ENCODE measurements at regions not wholly inside any gene's neighbourhood (a gene's known extent, or its start where the extent isn't known, plus 50 kb on each side); places are given as distances from the start of the nearest gene placed in this dataset.

GRCh38 chr2:219724628-219725027, 97.2 kb downstream of the SLC4A3 start:
- Histone ChIP-seq H3K4me1 (no peaks in the 10 kb centered on the region), H3K4me3 (no peak overlapping the region), H3K27ac (peak overlapping the region in 2 of 8 donors; percentile 9 to 36), H3K36me3 (no peaks in the 10 kb centered on the region), H3K27me3 (replicated peaks in 1 of 7) (peaks cover 0 to 27% (median 0%) of the 10 kb centered on the region in 7 donors), H3K9me3 (no peaks in the 10 kb centered on the region)
- 36 to 82% (median 67%) methylated on average over 1 of the region's 1 CpG for WGBS, 5 donors
- DNase-seq, result no peak
- intact Hi-C loops (cut with DNase I; ENCODE audit: low total_unique reads), result no loop called here
- peak in 1 of 3 donors; percentile 15 for TF ChIP-seq POLR2AphosphoS5 (IDR thresholded peaks at IDR 0.05)
- TF ChIP-seq POLR2A (IDR thresholded peaks at IDR 0.05), result no peak

GRCh38 chr2:219726916-219727315, 99.5 kb downstream of the SLC4A3 start:
- no peak for DNase-seq
- no peak overlapping the region for H3K27ac ChIP-seq
- H3K4me1 ChIP-seq, result no peaks in the 10 kb centered on the region
- WGBS, 5 donors, result 55 to 88% (median 72%) methylated on average over 2 of the region's 2 CpGs
- no peaks in the 10 kb centered on the region for H3K9me3 ChIP-seq
- intact Hi-C loops (cut with DNase I; ENCODE audit: low total_unique reads), result no loop called here
- TF ChIP-seq POLR2A (IDR thresholded peaks at IDR 0.05) (no peak), CTCF (IDR thresholded peaks at IDR 0.05 in 8 of 11, conservative IDR thresholded peaks at IDR 0.05 in 3 of 11) (no peak), POLR2AphosphoS5 (IDR thresholded peaks at IDR 0.05) (no peak)
- peaks cover 0 to 17% (median 0%) of the 10 kb centered on the region in 7 donors for H3K27me3 ChIP-seq (replicated peaks in 1 of 7)
- H3K36me3 ChIP-seq, result no peaks in the 10 kb centered on the region
- no peak overlapping the region for H3K4me3 ChIP-seq

DNA sequence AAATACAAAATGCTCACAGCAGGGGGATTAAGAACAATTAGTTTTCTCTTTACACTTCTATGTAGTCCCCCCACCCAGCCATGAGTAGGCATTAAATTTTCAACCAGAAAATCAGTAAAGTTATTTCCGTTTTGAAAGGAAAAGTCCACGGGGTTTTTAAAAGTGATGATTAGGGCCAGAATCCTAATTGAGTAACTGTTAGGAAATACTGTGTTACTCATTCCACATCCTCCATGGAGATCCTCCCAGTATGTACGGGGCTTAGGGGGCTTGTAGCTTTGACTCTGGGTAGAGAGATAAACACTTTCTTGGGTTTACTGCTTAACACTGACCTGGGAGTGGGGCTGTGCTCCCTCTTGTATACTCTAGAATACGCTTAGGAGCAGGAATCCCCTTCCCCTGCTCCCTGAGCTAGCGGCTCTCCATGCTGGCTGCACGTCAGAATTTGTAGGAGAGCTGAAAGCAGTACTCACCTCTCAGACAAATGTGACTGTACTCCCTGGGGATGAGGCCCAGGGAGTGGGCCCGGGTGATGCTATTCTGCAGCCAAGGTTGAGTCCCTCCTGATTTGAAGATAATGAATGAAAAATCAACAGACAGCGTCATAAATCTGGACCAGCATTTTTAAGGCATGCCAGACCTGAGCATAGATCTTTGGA, 100.5 kb downstream of the SLC4A3 start:
- intact Hi-C loops (cut with DNase I; ENCODE audit: low total_unique reads), result no loop called here
- no peaks in the 10 kb centered on the region for H3K36me3 ChIP-seq
- H3K9me3 ChIP-seq, result no peaks in the 10 kb centered on the region
- no peak overlapping the region for H3K27ac ChIP-seq
- TF ChIP-seq POLR2AphosphoS5 (IDR thresholded peaks at IDR 0.05) (no peak), CTCF (IDR thresholded peaks at IDR 0.05 in 8 of 11, conservative IDR thresholded peaks at IDR 0.05 in 3 of 11) (no peak), POLR2A (IDR thresholded peaks at IDR 0.05) (no peak)
- no peak for DNase-seq
- no peak overlapping the region for H3K4me3 ChIP-seq
- WGBS, 5 donors, result 66 to 80% (median 76%) methylated on average over 8 of the region's 8 CpGs
- no peaks in the 10 kb centered on the region for H3K4me1 ChIP-seq
- H3K27me3 ChIP-seq (replicated peaks in 1 of 7), result peaks cover 0 to 17% (median 0%) of the 10 kb centered on the region in 7 donors

DNA sequence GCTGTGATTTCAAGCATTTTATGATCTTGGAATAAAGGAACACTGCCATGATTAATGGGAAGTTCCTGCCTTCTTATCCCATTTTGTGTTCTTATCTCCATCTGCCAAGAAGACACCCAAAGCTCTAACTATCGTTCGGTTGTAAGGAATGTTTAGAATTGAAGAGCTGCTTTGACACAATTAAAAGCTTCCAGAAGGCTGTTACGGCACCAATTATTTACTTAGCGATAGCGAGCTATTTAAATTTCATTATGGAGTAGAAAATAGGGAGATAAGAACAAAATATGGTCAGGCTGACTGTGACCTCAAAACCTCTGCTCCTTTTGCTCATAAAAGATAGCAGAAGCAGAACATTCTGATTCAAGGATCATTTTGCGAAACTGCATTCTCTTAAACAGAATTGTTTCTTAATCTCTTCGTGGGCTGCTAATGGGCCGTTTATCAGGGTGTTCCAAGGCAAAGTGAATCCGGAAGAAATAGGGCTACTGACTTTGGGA, 101.6 kb downstream of the SLC4A3 start:
- Histone ChIP-seq H3K27me3 (replicated peaks in 1 of 7) (peaks cover 0 to 21% (median 0%) of the 10 kb centered on the region in 7 donors), H3K4me3 (no peak overlapping the region), H3K27ac (no peak overlapping the region), H3K4me1 (no peaks in the 10 kb centered on the region), H3K36me3 (no peaks in the 10 kb centered on the region), H3K9me3 (no peaks in the 10 kb centered on the region)
- intact Hi-C loops (cut with DNase I; ENCODE audit: low total_unique reads), result no loop called here
- no peak for DNase-seq
- 52 to 80% (median 65%) methylated on average over 9 of the region's 9 CpGs for WGBS, 5 donors
- TF ChIP-seq CTCF (IDR thresholded peaks at IDR 0.05 in 8 of 11, conservative IDR thresholded peaks at IDR 0.05 in 3 of 11), result no peak
- no peak for TF ChIP-seq POLR2A (IDR thresholded peaks at IDR 0.05)
- no peak for TF ChIP-seq POLR2AphosphoS5 (IDR thresholded peaks at IDR 0.05)
